NCI-H2171 (cell line): ENCODE measurements at regions not wholly inside any gene's neighbourhood (a gene's known extent, or its start where the extent isn't known, plus 50 kb on each side); places are given as distances from the start of the nearest gene placed in this dataset.
"Not testable (repeated sequence)": the region's sequence is repeated elsewhere in the genome, so short reads cannot be mapped to it uniquely, and the experiment has no call there.

ENCODE experiments used
- DNase-seq: peaks from one replicate; lab custom pipeline; 2025; lab: John Stamatoyannopoulos, UW

DNA sequence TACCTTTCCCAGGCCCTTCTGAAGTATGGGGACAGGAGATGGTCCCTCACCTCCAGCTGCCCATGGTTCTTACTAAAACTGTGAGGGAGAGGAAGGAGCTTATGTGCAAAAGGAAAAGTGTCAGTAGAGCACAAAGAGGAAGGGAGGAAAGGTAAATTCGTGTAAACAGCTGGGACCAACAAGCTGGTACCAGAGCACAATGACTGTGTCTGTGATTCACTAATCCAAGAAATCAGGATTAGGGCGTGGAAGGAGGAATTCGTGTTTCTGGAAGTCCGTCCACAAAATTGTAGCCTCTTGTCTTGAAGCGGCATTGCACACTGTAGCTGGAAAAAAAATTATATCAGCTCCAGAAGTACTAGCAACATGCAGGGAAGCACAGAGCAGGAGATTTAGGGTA lies 129.0 kb upstream of the RREB1 start:
- DNase-seq, result no peak

GRCh38 chr6:6980999-6981597 lies 126.7 kb upstream of the RREB1 start:
- DNase-seq, result no peak

- no peak for DNase-seq
These were observed 126.0 kb upstream of the RREB1 start for GRCh38 chr6:6981681-6982322.

- DNase-seq, result no peak
These were observed 125.1 kb upstream of the RREB1 start for GRCh38 chr6:6982663-6983062.

- DNase-seq, result no peak
These were observed 123.0 kb upstream of the RREB1 start for GRCh38 chr6:6984585-6985366.

- no peak for DNase-seq
These were observed 121.4 kb upstream of the RREB1 start for GRCh38 chr6:6986344-6986743.

- DNase-seq, result no peak
These were observed 120.0 kb upstream of the RREB1 start for GRCh38 chr6:6987749-6988148.

GRCh38 chr6:6990059-6990458 lies 117.7 kb upstream of the RREB1 start:
- not testable (repeated sequence) for DNase-seq

DNA sequence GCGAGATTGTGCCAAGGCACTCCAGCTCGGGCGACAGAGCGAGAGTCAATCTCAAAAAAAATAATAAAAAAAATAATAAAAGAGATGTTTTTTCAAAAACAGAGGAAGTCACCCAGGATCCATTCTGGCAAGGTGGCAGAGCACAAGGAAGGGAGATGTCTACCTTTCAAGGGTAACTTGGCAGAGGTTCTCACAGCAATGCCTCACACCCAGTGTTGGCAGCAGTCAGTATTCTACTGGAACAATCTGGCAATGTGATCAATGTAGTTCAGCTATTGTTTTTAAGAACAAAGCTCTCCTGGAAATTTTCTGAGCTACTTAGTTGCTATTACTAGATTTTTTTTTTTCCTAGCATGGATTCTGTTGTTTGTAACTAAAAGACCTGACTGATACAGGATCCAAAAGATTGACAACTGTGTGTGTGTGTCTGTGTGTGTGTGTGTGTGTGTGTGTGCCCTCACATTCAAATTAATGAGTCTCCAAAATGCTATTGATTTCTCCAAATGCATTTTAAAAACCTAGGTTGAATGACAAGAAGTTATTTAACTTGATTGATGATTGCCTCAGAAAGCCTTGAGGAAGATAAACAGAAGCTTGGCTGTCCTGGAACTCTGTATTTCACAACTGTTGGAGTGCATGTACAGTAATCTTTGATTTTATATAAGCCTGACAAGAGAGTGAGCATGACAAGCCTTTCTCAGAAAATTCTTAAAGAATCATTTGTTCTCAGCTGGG lies 114.1 kb upstream of the RREB1 start:
- no peak for DNase-seq

DNA sequence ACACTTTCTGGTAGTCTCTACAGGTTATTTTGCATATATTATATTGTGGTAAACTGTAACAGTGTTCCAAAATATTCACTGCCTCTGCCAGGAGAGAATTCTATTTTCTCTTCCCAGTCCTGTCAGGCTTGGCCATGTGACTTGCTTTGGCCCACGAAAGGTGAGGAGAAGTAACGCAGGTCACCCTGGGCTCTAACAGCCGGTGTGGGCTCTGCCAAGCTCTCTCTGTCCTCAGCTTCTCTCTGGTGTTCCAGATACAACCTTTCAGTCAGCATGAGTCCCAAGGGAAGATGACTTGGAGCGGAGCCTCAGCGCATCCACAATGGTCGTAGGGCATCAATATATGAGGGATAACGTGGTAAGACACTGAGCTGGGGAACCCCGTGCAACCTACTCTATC lies 113.0 kb upstream of the RREB1 start:
- no peak for DNase-seq

GRCh38 chr6:6995328-6995727 lies 112.4 kb upstream of the RREB1 start:
- DNase-seq, result no peak

DNA sequence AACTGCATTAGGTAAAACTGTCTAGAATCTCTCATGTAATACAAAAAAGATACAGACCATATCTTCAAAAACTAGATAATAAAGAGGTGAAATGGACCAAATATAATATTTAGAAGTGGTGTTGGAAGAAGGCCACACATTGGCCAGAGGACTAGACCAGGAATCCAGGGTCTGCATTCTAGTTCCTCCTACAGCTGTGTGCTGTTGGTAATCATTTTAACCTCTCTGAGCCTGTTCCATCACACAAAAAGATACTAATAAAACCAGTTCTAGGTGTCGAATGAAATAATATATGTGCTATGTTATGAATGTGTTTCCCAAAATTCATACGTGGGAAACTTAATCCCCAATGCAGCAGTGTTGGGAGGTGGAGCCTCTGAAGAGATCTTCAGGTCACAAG lies 111.6 kb upstream of the RREB1 start:
- DNase-seq, result no peak

DNA sequence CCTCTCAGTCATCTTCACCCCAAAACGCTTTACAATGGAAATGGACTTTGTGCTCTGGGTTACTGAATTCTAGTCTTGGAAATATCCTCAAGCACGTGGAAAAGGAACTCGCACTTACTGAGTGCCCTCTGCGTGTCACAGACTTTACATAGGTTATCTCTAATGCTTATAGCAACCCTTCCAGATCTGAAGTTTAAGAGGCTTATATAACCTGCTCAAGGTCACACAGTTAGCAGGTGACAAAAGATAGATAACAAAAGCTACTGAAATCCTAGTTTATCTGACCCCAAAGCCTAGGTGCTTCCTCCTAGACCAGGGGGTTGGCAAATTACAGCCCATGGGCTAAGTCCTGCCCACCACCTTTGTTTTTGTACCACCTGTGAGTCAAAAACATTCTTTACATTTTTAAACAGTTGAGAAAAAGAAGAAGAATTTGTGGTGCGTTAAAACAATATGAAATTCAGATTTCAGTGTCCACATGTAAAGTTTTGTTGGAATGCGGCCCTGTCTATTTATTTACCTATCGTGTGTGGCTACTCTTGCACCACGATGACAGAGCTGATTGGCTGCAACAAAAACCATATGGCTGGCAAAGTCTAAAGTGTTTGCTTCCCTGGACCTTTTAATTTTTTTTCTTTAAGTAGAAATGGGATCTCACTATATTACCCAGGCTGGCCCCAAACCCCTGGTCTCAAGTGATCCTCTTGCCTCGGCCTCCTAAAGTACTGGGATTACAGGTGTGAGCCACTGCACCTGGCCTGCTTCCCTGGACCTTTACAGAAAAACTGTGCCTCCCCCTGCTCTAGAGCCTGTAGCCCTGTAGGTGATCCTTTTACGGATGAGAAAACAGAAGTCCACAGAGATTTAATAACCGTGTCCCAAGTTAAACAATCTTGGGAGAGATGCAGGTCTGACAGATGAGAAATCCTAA lies 110.2 kb upstream of the RREB1 start:
- DNase-seq, result no peak

- no peak for DNase-seq
These were observed 109.6 kb upstream of the RREB1 start for GRCh38 chr6:6998194-6998569.

DNA sequence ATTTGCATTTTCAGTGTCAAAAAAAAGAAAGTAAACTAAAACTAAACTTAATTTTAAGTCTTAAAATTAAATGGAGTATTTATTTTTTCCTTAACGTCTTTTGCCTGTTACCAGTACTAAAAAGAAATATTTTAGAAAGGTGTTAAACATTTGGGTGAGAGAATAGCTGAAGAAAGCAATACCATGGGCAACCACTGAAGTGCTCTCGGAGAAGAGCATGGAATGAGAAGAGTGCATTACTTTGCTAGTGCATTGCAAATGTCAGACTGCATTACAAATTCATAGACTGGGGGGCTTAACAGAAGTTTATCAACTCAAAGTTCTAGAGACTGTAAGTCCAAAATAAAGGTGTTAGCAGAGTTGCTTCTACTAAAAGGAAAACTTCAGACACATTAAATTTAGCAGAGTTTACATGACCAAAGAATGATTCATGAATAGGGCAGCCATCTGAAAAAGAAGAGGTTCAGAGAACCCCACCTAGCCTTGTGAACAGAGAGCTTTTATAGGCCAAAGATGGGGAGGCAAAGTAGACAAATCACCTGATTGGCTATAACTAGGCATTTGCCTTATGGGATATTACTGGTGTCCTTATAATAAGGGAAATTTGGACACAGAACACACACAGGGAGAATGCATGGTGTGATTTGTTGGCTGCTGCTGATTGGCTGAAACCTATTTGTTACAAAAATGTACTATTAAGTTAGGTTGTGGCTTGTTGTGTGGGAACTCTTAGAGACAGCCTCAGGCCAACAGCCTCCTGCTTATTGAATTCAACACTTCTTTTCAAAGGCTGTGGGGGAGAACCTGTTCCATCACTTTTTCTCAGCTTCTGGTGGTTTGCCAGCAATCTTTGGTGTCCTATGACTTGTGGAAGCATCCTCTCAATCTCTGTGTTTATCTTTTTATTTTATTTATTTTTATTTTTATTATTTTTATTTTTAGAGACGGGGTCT lies 106.7 kb upstream of the RREB1 start:
- DNase-seq, result no peak

DNA sequence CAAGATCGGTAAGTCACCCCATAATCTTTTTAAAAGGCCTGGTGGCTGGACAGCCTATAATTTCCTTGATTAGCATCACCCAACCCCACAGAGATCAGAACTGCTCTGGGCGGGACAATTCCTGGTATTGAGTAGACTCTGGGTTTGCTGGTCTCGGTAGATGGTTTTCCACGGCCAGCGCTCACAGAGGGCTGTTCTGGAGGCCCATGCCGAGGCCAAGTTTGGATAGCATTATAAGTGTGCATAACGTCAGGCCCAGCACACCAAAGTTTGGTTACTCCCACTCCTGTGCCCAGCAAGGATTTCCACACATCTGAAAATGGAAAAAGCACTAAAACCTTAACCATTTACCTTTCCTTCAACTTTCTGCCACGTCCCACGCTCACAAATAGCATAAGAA lies 104.7 kb upstream of the RREB1 start:
- DNase-seq, result no peak

GRCh38 chr6:7004581-7005297 lies 103.0 kb upstream of the RREB1 start:
- DNase-seq, result no peak

GRCh38 chr6:7006515-7007191 lies 101.1 kb upstream of the RREB1 start:
- DNase-seq, result no peak

DNA sequence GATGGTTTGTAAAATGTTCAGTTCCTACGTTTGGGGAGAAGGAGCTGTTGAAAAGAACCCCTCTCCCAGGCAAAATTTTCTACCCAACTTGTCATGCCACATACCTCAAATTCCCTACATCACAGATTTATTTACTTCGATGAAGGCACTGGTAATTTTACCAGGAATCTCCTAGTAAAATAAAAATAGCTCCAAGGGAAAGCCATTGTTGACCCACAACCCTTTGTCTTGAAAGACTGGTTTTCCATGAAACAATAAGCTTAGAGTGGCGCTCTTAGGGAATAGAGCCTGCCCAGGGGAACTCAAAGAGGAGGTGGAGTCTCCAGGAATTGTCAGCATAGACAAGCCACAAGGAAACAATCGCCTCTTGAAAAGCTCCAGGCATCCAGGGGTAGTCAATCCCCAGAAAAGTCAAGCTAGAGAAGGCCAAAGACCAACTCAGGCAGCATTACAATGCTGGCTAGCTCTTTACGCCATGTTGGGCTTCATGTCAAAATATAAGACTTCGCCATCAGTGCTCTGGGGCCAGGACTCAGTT lies 99.2 kb upstream of the RREB1 start:
- DNase-seq, result no peak
